ENCODE measurements at regions not wholly inside any gene's neighbourhood (a gene's known extent, or its start where the extent isn't known, plus 50 kb on each side); places are given as distances from the start of the nearest gene placed in this dataset.

DNA sequence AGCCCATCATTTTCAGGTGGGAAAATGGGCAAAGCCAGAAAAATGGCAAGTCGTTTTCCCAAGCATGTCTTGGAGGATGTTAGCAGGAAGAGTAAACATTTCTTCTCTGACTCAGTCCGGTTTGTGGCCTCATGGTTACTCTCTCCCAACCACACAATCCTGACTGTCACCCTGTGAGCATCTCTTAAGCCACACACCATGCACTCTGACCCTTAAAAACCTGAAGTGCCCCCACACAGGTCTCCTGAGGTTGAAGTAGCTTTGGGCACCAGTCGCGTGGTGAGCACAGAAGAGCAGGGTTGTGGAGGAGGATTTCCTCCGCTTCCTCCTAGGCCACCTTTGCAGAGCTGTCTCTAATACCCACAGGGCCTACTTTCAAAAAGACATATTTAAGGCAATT is 387.3 kb upstream of the NPVF start:
- DNase-seq (ENCODE audit: insufficient read length, low spot score), result no peak
- TF ChIP-seq TAF1 (IDR thresholded peaks at IDR 0.05; ENCODE audit: low read depth, low read length) (no peak), PAX5 (IDR thresholded peaks at IDR 0.05; ENCODE audit: insufficient read depth, low read length, severe bottlenecking) (no peak), POU2F2 (IDR thresholded peaks at IDR 0.05; ENCODE audit: low read depth, low read length) (no peak), POLR2AphosphoS5 (IDR thresholded peaks at IDR 0.05; ENCODE audit: low read depth, low read length) (no peak), SPI1 (IDR thresholded peaks at IDR 0.05; ENCODE audit: low read depth, low read length) (no peak), POLR2A (IDR thresholded peaks at IDR 0.05; ENCODE audit: low read depth, low read length) (no peak)
- FAIRE-seq, result no peak

DNA sequence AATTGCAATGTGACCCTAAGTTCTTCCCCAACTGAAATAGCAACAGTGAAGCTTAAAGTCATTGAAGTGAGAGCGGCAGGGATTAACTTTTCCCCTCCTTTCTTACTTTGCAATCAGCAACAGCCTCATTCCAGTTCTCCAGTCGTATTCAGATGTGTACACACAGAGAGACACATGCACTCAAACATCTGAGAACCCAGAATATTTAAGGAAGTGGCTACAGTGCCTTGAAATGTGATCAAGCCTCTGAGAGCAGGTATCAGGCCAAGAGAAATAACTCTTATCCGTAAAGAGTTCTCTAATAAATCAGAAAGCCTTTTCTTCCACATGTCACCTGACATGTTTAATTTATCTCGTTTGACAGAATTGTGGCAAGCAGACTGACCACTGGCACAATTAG is 388.9 kb upstream of the NPVF start:
- TF ChIP-seq POLR2AphosphoS5 (IDR thresholded peaks at IDR 0.05; ENCODE audit: low read depth, low read length) (no peak), PAX5 (IDR thresholded peaks at IDR 0.05; ENCODE audit: insufficient read depth, low read length, severe bottlenecking) (no peak), TAF1 (IDR thresholded peaks at IDR 0.05; ENCODE audit: low read depth, low read length) (no peak), POU2F2 (IDR thresholded peaks at IDR 0.05; ENCODE audit: low read depth, low read length) (no peak), SPI1 (IDR thresholded peaks at IDR 0.05; ENCODE audit: low read depth, low read length) (no peak), POLR2A (IDR thresholded peaks at IDR 0.05; ENCODE audit: low read depth, low read length) (no peak)
- DNase-seq (ENCODE audit: insufficient read length, low spot score) (no peak), FAIRE-seq (no peak)

DNA sequence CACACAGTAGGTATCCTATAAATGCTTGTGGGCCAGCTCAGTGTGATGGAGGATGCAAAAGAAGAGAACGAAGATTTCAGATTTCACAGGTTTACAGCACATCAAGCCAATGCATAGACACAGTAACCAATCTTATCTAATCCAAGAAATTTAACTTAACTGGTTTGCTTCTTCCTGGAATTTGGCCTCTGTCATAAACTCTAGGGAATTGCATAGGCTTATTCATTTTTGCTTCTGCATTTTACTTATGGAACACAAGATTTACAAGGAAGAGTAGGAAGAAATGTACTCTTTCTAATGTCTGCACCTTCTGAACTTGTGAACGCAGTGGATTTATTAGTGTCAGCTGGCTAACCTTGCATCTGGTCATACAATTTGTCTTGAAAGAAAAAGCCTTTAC is 389.4 kb upstream of the NPVF start:
- FAIRE-seq, result no peak
- no peak for DNase-seq (ENCODE audit: insufficient read length, low spot score)
- TF ChIP-seq TAF1 (IDR thresholded peaks at IDR 0.05; ENCODE audit: low read depth, low read length) (no peak), PAX5 (IDR thresholded peaks at IDR 0.05; ENCODE audit: insufficient read depth, low read length, severe bottlenecking) (no peak)

DNA sequence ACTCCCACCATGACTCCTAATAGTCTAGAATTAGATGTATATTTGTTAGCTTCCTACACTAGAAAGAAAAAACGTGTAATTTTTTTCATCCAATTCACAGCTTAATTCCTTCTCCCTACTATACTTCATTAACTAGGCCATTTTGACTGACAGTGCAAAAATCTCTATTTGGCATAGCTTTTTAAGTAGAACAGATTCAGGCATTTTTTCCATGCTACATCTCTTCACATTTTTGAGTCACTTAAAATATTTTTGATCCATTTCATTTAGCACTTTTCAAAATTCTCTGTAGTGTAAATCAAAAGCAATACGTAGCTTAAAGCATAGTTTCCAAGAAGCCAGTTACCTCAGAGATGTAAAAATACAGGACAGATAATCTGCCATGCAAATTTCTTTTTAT is 391.1 kb upstream of the NPVF start:
- FAIRE-seq (no peak), DNase-seq (ENCODE audit: insufficient read length, low spot score) (no peak)
- no peak for TF ChIP-seq SPI1 (IDR thresholded peaks at IDR 0.05; ENCODE audit: low read depth, low read length)
- no peak for TF ChIP-seq TAF1 (IDR thresholded peaks at IDR 0.05; ENCODE audit: low read depth, low read length)
- no peak for TF ChIP-seq POLR2A (IDR thresholded peaks at IDR 0.05; ENCODE audit: low read depth, low read length)
- TF ChIP-seq POLR2AphosphoS5 (IDR thresholded peaks at IDR 0.05; ENCODE audit: low read depth, low read length), result no peak
- no peak for TF ChIP-seq PAX5 (IDR thresholded peaks at IDR 0.05; ENCODE audit: insufficient read depth, low read length, severe bottlenecking)
- TF ChIP-seq POU2F2 (IDR thresholded peaks at IDR 0.05; ENCODE audit: low read depth, low read length), result no peak

DNA sequence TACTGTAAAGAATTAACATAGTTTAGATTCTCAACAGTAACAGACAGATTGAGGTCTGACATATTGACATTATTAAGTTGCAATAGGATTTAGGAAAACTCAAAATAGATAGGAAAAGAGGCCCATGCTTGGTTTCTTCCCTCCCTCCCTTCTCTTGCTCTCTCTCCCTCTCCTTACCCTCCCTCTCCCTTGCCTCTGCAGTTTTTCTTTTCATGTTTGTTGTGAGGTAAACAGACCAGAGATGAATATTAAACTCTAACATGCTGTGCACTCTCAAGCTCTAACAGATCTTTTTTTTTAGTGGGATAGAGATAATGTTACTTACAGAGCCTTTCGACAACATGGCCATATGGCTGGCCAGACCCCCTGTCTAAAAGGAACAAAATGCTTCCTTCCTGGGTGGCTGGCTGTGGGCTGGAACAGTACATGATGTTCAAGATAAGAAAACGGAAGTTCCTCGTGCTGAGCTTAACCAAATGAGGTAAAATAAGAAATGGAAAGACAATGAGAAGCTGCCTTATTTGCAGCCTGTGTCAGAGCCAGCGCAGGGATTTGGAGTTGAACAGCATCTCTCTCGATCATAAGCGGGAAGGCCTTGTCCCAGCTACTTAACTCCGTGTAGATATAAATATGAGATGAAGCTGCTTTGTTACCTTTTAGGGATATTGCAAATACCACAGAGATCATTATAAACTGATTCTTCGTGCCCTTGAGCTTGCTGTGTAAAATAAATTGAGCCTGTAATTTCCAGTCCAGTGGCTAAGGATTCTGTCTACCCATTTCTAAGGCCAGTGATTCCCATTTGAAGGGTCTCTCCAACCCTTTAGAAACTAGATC is 391.9 kb upstream of the NPVF start:
- peak; percentile 5 for FAIRE-seq
- DNase-seq (ENCODE audit: insufficient read length, low spot score), result no peak

DNA sequence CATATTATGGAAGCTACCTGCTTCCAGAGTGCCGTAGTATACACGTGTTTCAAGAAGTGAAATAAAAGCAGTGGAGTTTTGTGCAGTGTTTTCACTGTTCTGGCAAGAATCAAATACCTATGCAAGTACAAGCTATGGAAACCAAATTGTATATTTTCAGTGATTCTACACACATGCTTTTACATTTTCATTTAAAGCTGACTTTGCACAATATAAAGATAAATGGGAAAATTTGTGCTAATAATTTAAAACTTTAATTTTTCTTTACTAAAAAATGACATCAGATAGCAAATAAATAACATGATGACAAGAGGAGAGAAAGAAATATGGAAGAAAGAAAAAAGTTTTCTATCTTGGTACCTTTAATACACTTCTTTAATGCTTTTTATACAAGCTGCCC is 393.7 kb upstream of the NPVF start:
- DNase-seq (ENCODE audit: insufficient read length, low spot score) (no peak), FAIRE-seq (no peak)
- TF ChIP-seq POU2F2 (IDR thresholded peaks at IDR 0.05; ENCODE audit: low read depth, low read length) (no peak), POLR2A (IDR thresholded peaks at IDR 0.05; ENCODE audit: low read depth, low read length) (no peak), TAF1 (IDR thresholded peaks at IDR 0.05; ENCODE audit: low read depth, low read length) (no peak), POLR2AphosphoS5 (IDR thresholded peaks at IDR 0.05; ENCODE audit: low read depth, low read length) (no peak), SPI1 (IDR thresholded peaks at IDR 0.05; ENCODE audit: low read depth, low read length) (no peak), PAX5 (IDR thresholded peaks at IDR 0.05; ENCODE audit: insufficient read depth, low read length, severe bottlenecking) (no peak)

More for the DNA sequence above, 391.9 kb upstream of the NPVF start:
- no peak for TF ChIP-seq SPI1 (IDR thresholded peaks at IDR 0.05; ENCODE audit: low read depth, low read length)
- TF ChIP-seq POLR2A (IDR thresholded peaks at IDR 0.05; ENCODE audit: low read depth, low read length), result no peak
- TF ChIP-seq POU2F2 (IDR thresholded peaks at IDR 0.05; ENCODE audit: low read depth, low read length), result no peak

DNA sequence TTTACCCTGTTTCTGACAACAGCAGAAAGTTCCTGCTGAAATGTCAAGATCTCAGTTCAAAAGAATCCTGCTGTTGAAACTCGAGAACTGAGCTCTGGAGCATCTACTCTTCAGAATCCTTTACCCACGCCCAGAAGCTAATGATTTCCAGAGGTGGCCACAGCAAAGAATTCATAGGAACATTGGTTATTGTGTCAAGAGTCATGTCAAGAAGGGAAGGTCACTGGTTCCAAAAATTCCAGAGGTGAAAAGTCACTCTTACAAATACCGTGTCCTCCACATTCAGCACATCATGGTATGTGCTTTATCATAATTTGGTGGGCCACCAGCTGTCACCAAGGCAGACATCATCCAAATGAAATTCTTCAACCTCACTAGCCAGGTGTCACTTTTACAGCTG is 394.4 kb upstream of the NPVF start:
- DNase-seq (ENCODE audit: insufficient read length, low spot score) (no peak), FAIRE-seq (no peak)
- TF ChIP-seq POLR2AphosphoS5 (IDR thresholded peaks at IDR 0.05; ENCODE audit: low read depth, low read length) (no peak), TAF1 (IDR thresholded peaks at IDR 0.05; ENCODE audit: low read depth, low read length) (no peak), POU2F2 (IDR thresholded peaks at IDR 0.05; ENCODE audit: low read depth, low read length) (no peak), POLR2A (IDR thresholded peaks at IDR 0.05; ENCODE audit: low read depth, low read length) (no peak), PAX5 (IDR thresholded peaks at IDR 0.05; ENCODE audit: insufficient read depth, low read length, severe bottlenecking) (no peak), SPI1 (IDR thresholded peaks at IDR 0.05; ENCODE audit: low read depth, low read length) (no peak)

DNA sequence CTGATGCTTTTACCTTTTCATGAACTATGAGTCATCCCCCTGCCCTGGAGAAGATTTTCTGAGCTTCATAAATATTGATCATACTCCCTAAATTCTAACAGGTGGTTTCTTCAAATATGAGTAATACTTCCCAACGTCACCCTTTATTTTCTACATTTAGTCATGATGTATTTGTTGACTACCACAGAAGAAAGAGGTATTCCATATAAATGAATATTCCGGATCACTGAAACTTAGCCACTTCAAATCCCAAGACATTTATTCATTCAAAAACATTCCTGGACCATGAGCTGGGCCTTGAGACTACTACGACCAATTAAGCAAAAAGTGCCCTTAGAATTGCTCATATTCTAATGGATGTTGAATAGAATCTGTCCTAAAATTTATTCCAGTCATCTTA is 395.8 kb upstream of the NPVF start:
- DNase-seq (ENCODE audit: insufficient read length, low spot score) (no peak), FAIRE-seq (no peak)

DNA sequence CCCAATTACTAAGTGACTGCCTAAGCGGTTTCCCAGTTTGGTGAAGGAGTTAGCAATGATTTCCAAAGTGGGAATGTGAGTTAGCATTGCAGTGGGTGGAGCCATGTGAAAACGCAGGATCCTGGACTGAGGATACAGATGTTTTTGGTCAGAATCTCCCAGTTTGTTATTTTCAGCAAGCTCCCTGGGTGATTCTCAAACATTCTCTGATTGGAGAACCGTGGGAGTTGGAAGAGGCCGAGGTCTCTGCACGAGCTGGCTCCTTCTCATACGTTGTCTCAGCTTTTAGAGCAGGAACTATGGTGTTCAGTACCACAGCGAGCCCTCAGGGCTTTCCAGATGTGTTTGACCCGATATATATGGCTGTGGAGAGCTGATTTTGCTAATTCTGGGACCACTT is 396.5 kb upstream of the NPVF start:
- TF ChIP-seq POLR2AphosphoS5 (IDR thresholded peaks at IDR 0.05; ENCODE audit: low read depth, low read length) (no peak), SPI1 (IDR thresholded peaks at IDR 0.05; ENCODE audit: low read depth, low read length) (no peak), TAF1 (IDR thresholded peaks at IDR 0.05; ENCODE audit: low read depth, low read length) (no peak), POLR2A (IDR thresholded peaks at IDR 0.05; ENCODE audit: low read depth, low read length) (no peak), PAX5 (IDR thresholded peaks at IDR 0.05; ENCODE audit: insufficient read depth, low read length, severe bottlenecking) (no peak), POU2F2 (IDR thresholded peaks at IDR 0.05; ENCODE audit: low read depth, low read length) (no peak)
- DNase-seq (ENCODE audit: insufficient read length, low spot score) (no peak), FAIRE-seq (no peak)

More for the DNA sequence above, 395.8 kb upstream of the NPVF start:
- TF ChIP-seq SPI1 (IDR thresholded peaks at IDR 0.05; ENCODE audit: low read depth, low read length), result no peak
- TF ChIP-seq PAX5 (IDR thresholded peaks at IDR 0.05; ENCODE audit: insufficient read depth, low read length, severe bottlenecking), result no peak
- no peak for TF ChIP-seq POLR2A (IDR thresholded peaks at IDR 0.05; ENCODE audit: low read depth, low read length)
- TF ChIP-seq TAF1 (IDR thresholded peaks at IDR 0.05; ENCODE audit: low read depth, low read length), result no peak
- TF ChIP-seq POU2F2 (IDR thresholded peaks at IDR 0.05; ENCODE audit: low read depth, low read length), result no peak
- TF ChIP-seq POLR2AphosphoS5 (IDR thresholded peaks at IDR 0.05; ENCODE audit: low read depth, low read length), result no peak
